Mesodermal cell (in vitro differentiated cells): ENCODE measurements at regions not wholly inside any gene's neighbourhood (a gene's known extent, or its start where the extent isn't known, plus 50 kb on each side); places are given as distances from the start of the nearest gene placed in this dataset.

Experiments used
- H3K27ac ChIP-seq: 2 replicates; pipeline ENCODE4 v1.7.0; 2013; ENCODE audit warnings: mild to moderate bottlenecking, low read depth, low read length, moderate library complexity; ENCODE audit not compliant: severe bottlenecking
- H3K36me3 ChIP-seq: 2 replicates; pipeline ENCODE4 v1.7.1; 2013; ENCODE audit warnings: mild to moderate bottlenecking, low read length, moderate library complexity; ENCODE audit not compliant: control insufficient read depth, insufficient read depth
- H3K4me1 ChIP-seq: one replicate; pipeline ENCODE4 v1.7.1; 2013; ENCODE audit warnings: mild to moderate bottlenecking, low read length; ENCODE audit not compliant: insufficient read depth, control insufficient read depth, poor library complexity, severe bottlenecking
- H3K4me3 ChIP-seq: 2 replicates; pipeline ENCODE4 v1.7.0; 2013; ENCODE audit warnings: low read length, control low read depth, mild to moderate bottlenecking; ENCODE audit not compliant: insufficient read depth, poor library complexity, severe bottlenecking; ENCODE audit errors: extremely low read depth
- H3K9me3 ChIP-seq: 2 replicates; pipeline ENCODE4 v1.7.1; 2013; ENCODE audit warnings: mild to moderate bottlenecking, low read length, moderate library complexity; ENCODE audit not compliant: control insufficient read depth
- WGBS, 2 experiments: methylation state at CpG; one replicate each; pipeline ENCODE4 v1.1.5; 2013; ENCODE audit warnings: missing lambda C conversion rate in 2 of 2; ENCODE audit not compliant: insufficient coverage in 2 of 2; 5-methylcytosine and 5-hydroxymethylcytosine counted together

- Histone ChIP-seq H3K9me3 (no peaks in the 10 kb centered on the region), H3K4me3 (no peak overlapping the region)
Observed at GRCh38 chr17:33785281-33785680, 469.8 kb upstream of the CCL2 start.

GRCh38 chr17:33786478-33786877 is 468.6 kb upstream of the CCL2 start:
- WGBS, 2 experiments = 75% methylated on average over 1 of the region's 1 CpG; no CpG with 5 or more reads in 1 of the 2 experiments

More at GRCh38 chr17:33785281-33785680, 469.8 kb upstream of the CCL2 start:
- Histone ChIP-seq H3K4me1 (no peaks in the 10 kb centered on the region), H3K36me3 (no peaks in the 10 kb centered on the region), H3K27ac (no peak overlapping the region)

DNA sequence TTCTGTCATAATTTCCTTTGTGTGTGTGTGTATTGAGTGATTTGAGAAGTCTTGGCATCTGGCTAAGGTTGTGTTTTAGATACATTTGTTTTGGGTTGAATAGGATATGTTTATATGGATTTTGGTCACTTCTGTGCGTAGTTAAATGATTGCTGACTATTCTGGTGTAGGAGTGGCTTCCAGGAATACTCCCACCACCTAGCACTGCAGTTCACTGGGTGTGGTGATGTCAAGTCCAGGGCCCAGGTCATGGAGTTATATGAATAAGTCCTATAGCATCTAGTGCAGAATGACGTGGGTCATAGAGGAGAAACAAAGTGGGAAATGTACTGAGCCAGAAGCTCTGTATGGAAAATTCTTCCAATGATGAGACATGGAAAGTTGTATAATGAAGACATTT is 465.4 kb upstream of the CCL2 start:
- no peaks in the 10 kb centered on the region for H3K4me1 ChIP-seq
- no peaks in the 10 kb centered on the region for H3K36me3 ChIP-seq
- no peaks in the 10 kb centered on the region for H3K9me3 ChIP-seq
- WGBS, 2 experiments = 65 to 83% methylated on average over 1 to 2 of the region's 2 CpGs
- H3K4me3 ChIP-seq = no peak overlapping the region
- H3K27ac ChIP-seq = no peak overlapping the region

More at GRCh38 chr17:33786478-33786877, 468.6 kb upstream of the CCL2 start:
- H3K27ac ChIP-seq = no peak overlapping the region
- no peaks in the 10 kb centered on the region for H3K9me3 ChIP-seq
- no peaks in the 10 kb centered on the region for H3K36me3 ChIP-seq
- H3K4me1 ChIP-seq = no peaks in the 10 kb centered on the region
- no peak overlapping the region for H3K4me3 ChIP-seq

GRCh38 chr17:33797181-33797580 is 457.9 kb upstream of the CCL2 start:
- no peak overlapping the region for H3K4me3 ChIP-seq
- no peaks in the 10 kb centered on the region for H3K36me3 ChIP-seq
- no peaks in the 10 kb centered on the region for H3K9me3 ChIP-seq
- H3K4me1 ChIP-seq = no peaks in the 10 kb centered on the region
- 59 to 89% methylated on average over 1 to 2 of the region's 4 CpGs for WGBS, 2 experiments
- no peak overlapping the region for H3K27ac ChIP-seq

DNA sequence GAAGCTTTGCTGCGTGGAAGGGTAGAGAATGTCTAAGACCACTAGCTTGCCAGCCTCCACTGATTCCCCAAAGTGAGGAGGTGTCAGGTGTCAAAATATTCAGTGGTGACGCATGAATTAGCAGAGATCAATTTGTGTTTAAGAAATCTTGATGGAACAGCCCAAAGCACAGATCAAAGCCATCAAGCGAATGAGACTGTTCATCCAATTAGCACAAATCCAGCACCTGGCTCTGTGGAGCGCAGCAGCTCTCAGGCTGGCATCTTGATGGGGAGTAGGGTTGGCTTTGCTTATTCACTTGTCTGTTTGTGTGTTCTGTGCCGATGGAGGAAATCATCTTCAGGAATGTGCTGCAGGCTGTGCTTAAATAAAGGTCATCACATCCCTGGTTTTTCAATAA is 456.8 kb upstream of the CCL2 start:
- Histone ChIP-seq H3K4me3 (no peak overlapping the region), H3K36me3 (no peaks in the 10 kb centered on the region), H3K4me1 (no peaks in the 10 kb centered on the region), H3K27ac (no peak overlapping the region), H3K9me3 (no peaks in the 10 kb centered on the region)
- WGBS, 2 experiments = 85 to 88% methylated on average over 4 to 5 of the region's 5 CpGs

DNA sequence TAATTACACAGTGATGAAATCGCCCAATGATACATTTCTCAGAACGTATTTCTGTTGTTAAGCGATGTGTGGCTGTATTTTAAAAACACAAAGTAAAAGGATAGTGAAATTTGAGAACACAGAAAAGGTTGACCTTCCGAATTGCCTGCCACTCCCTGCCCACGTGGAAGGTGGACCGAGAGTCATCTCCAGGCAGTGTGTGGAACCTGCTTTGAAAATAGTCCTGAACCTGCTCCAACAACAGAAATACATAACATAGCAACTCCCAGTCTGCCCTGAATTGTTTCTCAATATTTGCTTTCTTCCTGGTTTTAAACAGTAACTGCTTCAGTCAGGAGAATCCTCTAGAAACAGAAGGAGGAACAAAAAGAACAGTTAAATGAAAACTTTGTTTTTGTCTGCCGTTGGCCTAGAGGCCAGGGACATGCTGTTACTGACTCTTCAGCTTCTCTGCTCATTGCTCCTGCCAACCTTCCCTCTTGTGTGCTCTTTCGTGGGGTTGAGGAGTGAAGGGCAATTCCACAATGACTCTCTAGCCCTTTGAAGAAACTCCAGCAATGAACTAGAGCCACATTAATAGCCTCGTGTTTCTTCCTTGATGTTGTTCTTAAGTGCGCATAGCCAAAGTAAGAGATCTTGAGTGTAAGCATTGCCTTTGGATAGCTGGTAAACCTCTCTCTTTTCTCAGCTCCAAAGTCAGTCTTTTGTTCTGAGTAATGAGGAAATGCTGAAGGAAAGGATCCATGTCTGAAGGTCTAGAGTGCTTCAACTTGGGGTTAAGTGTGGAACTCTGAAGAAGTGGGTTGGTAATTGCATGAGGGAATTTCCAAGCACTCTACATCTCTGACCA is 452.5 kb upstream of the CCL2 start:
- WGBS, 2 experiments = 83 to 88% methylated on average over 5 to 7 of the region's 10 CpGs

DNA sequence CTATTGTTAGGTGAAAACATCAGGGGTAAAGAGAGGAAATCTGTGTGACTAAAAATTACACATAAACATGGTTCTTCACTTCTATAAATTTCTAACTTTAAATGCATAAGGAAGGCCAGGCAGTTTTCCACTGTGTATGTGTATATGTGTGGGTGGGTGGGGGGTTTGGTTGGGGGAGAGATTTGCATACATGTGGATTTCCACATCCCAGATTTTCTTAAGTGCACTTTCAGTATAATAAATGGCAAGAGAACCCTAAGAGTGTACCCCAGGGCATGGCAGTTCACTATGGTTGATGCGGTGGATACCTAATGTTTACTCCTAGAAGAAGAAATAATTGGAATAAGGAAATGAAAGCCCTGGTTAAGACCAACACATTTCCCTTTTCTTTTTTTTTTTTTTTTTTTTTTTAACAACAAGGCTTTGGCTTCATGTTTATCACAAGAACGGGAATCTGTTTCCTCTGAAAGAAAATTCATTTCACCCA is 451.8 kb upstream of the CCL2 start:
- Histone ChIP-seq H3K9me3 (no peaks in the 10 kb centered on the region), H3K36me3 (no peaks in the 10 kb centered on the region), H3K4me3 (no peak overlapping the region), H3K27ac (no peak overlapping the region), H3K4me1 (no peaks in the 10 kb centered on the region)
- WGBS, 2 experiments = 83 to 100% methylated on average over 1 of the region's 2 CpGs

More for the DNA sequence above, 452.5 kb upstream of the CCL2 start:
- no peak overlapping the region for H3K27ac ChIP-seq
- H3K4me3 ChIP-seq = no peak overlapping the region
- no peaks in the 10 kb centered on the region for H3K36me3 ChIP-seq
- H3K9me3 ChIP-seq = no peaks in the 10 kb centered on the region
- no peaks in the 10 kb centered on the region for H3K4me1 ChIP-seq

- 80 to 100% methylated on average over 1 of the region's 2 CpGs for WGBS, 2 experiments
- Histone ChIP-seq H3K36me3 (no peaks in the 10 kb centered on the region), H3K4me3 (no peak overlapping the region), H3K9me3 (no peaks in the 10 kb centered on the region), H3K4me1 (no peaks in the 10 kb centered on the region), H3K27ac (no peak overlapping the region)
Observed at GRCh38 chr17:33803686-33804085, 451.4 kb upstream of the CCL2 start.

DNA sequence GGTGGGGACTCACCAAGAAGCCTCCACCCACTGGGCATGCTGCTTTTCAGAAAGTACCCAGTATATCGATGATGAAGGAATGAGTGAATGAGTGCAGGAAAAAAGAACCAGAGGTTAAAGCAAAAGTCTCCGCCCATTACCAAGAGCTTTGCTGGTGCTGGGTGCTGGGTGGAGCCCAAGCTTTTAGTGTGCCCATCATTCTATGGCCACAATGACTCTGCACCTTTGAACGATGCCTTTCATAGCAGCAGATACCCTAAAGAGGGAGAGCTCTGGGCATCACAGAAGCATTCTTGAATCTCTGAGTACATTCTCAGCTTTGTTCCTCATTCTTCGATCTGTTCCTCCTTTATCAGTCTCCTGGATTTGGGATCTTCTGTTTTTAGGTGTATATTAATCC is 450.7 kb upstream of the CCL2 start:
- no peak overlapping the region for H3K4me3 ChIP-seq
- WGBS, 2 experiments = 92 to 97% methylated on average over 3 of the region's 4 CpGs
- no peak overlapping the region for H3K27ac ChIP-seq
- no peaks in the 10 kb centered on the region for H3K9me3 ChIP-seq
- H3K36me3 ChIP-seq = no peaks in the 10 kb centered on the region
- no peaks in the 10 kb centered on the region for H3K4me1 ChIP-seq

GRCh38 chr17:33806631-33807030 is 448.5 kb upstream of the CCL2 start:
- Histone ChIP-seq H3K4me3 (no peak overlapping the region), H3K9me3 (no peaks in the 10 kb centered on the region), H3K36me3 (no peaks in the 10 kb centered on the region), H3K27ac (no peak overlapping the region), H3K4me1 (peaks cover 3% of the 10 kb centered on the region)

DNA sequence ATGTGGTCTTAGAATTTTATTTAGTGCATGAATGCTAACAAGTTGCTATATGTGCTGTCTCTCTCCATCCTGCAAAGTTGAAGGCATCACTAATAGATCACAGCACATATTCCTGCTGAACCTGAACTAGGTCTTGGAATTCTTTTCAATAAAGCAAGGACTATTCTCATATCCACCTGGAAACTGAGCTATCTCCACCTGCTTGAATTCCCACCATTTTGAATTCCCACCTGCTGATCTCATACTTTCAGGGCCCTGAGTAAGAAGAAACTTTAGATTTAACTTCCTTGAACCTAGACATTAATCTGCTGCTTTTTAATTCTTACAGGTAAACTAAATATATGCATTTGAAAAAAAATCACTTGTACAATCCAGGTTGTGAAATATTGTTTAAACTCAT is 445.3 kb upstream of the CCL2 start:
- Histone ChIP-seq H3K4me3 (no peak overlapping the region), H3K36me3 (no peaks in the 10 kb centered on the region), H3K9me3 (no peaks in the 10 kb centered on the region), H3K27ac (no peak overlapping the region), H3K4me1 (peaks cover 5% of the 10 kb centered on the region)
